Peyer's patch (tissue), 4 donors: ENCODE measurements at regions not wholly inside any gene's neighbourhood (a gene's known extent, or its start where the extent isn't known, plus 50 kb on each side); places are given as distances from the start of the nearest gene placed in this dataset.

ENCODE experiments used
- POLR2A ChIP-seq, 2 donors: fragments of 450-650 bp; IDR thresholded peaks; one replicate each; pipeline ENCODE4 v1.5.1; 2017; ENCODE audit warnings: antibody characterized with exemption in 2 of 2, mild to moderate bottlenecking in 2 of 2, moderate library complexity in 2 of 2
- TF ChIP-seq, protein P1 (sequence below), 6 experiments: fragments of 450-650 bp in 4 of 6; fragments of 200-600 bp in 2 of 6; sonication (generic) in 1 of 6; IDR thresholded peaks; one replicate each; pipeline ENCODE4 v1.5.1; 2017 to 2019; ENCODE audit warnings: antibody characterized with exemption in 6 of 6, mild to moderate bottlenecking in 3 of 6, moderate library complexity in 1 of 6

GRCh38 chr4:128630871-128631270 lies 178.6 kb upstream of the JADE1 start:
- TF ChIP-seq, protein P1, sequence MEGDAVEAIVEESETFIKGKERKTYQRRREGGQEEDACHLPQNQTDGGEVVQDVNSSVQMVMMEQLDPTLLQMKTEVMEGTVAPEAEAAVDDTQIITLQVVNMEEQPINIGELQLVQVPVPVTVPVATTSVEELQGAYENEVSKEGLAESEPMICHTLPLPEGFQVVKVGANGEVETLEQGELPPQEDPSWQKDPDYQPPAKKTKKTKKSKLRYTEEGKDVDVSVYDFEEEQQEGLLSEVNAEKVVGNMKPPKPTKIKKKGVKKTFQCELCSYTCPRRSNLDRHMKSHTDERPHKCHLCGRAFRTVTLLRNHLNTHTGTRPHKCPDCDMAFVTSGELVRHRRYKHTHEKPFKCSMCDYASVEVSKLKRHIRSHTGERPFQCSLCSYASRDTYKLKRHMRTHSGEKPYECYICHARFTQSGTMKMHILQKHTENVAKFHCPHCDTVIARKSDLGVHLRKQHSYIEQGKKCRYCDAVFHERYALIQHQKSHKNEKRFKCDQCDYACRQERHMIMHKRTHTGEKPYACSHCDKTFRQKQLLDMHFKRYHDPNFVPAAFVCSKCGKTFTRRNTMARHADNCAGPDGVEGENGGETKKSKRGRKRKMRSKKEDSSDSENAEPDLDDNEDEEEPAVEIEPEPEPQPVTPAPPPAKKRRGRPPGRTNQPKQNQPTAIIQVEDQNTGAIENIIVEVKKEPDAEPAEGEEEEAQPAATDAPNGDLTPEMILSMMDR (IDR thresholded peaks at IDR 0.05): no peak
- TF ChIP-seq POLR2A (IDR thresholded peaks at IDR 0.05): no peak
